ENCODE measurements at regions not wholly inside any gene's neighbourhood (a gene's known extent, or its start where the extent isn't known, plus 50 kb on each side); places are given as distances from the start of the nearest gene placed in this dataset.

- TF ChIP-seq CTCF (conservative IDR thresholded peaks at IDR 0.05; ENCODE audit: low read depth, low read length) (peak; percentile 42), EZH2 (IDR thresholded peaks at IDR 0.05; ENCODE audit: borderline replicate concordance, low read depth, low read length, poor library complexity, severe bottlenecking) (no peak)
These were observed 53.2 kb upstream of the FAM3C start for GRCh38 chr7:121449329-121449728.

All from A673 (cell line).